Heart left ventricle (tissue), 13 donors: ENCODE measurements at regions not wholly inside any gene's neighbourhood (a gene's known extent, or its start where the extent isn't known, plus 50 kb on each side); places are given as distances from the start of the nearest gene placed in this dataset.

Source experiments
- POLR2A ChIP-seq, 2 donors: fragments of 450-650 bp; IDR thresholded peaks; one replicate each; pipeline ENCODE4 v1.6.1; 2017; ENCODE audit warnings: antibody characterized with exemption in 2 of 2, mild to moderate bottlenecking in 2 of 2, moderate library complexity in 2 of 2
- TF ChIP-seq, protein P1 (sequence below), 12 donors: fragments of 200-600 bp; sonication (generic) in 4 of 12; IDR thresholded peaks; one replicate each; pipeline versions ENCODE4 v1.5.0 to v1.8.0; 2018 to 2022; ENCODE audit warnings: antibody characterized with exemption in 12 of 12, mild to moderate bottlenecking in 5 of 12
- donor health status: ischemic (EF 13 %, LVEDD 7.1; RV severe dilation, severe dysfunction).
- donor health status: DM: no; HTN: yes; CAD: no.
- donor health status: DM: no; HTN: no; CAD: no.
- donor health status: ischemic (EF 25% LVEDD 6.9; RV normal size, moderate dysfunction).
- donor health status: ischemic (EF 25% LVEDD 5.7; RV mildly dilated, moderate dysfunction).
- donor health status: ischemic (EF 35%, LVEDD 5.7; RV mildly dilated, moderate dysfunction).
- donor health status: nonischemic (EF 11% LVEDD 7.7; RV severe dilation, severe dysfunction).
- donor health status: DM: yes; HTN: yes; CAD: no.
- donor health status: PGD.
- donor health status: ischemic (EF 29% LVEDD 5.4; RV normal size, mild dysfunction).
- donor health status: nonischemic (EF 23%, LVEDD 6.1; RV moderate dilation, normal function).

DNA sequence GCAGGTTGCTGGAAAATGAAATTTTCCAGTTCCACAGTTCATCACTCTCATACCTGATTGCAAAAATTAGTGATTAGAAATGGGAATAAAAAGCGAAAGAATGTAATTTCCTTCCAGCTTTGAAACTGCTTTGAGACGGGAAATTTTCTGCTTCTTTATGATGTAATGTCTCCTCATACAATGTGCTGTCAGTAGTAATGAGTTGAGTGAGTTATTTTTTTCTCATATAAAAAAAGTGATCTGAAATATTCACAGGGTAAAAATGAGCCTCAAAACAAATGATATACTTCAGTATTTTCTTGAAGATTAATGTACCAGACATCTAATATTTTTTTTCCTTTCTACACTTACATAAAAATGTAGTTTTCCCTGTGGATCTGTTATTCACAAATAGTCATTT lies 179.1 kb upstream of the FAT4 start:
- TF ChIP-seq, protein P1, sequence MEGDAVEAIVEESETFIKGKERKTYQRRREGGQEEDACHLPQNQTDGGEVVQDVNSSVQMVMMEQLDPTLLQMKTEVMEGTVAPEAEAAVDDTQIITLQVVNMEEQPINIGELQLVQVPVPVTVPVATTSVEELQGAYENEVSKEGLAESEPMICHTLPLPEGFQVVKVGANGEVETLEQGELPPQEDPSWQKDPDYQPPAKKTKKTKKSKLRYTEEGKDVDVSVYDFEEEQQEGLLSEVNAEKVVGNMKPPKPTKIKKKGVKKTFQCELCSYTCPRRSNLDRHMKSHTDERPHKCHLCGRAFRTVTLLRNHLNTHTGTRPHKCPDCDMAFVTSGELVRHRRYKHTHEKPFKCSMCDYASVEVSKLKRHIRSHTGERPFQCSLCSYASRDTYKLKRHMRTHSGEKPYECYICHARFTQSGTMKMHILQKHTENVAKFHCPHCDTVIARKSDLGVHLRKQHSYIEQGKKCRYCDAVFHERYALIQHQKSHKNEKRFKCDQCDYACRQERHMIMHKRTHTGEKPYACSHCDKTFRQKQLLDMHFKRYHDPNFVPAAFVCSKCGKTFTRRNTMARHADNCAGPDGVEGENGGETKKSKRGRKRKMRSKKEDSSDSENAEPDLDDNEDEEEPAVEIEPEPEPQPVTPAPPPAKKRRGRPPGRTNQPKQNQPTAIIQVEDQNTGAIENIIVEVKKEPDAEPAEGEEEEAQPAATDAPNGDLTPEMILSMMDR (IDR thresholded peaks at IDR 0.05), result no peak
- TF ChIP-seq POLR2A (IDR thresholded peaks at IDR 0.05), result no peak
